GM19025 (cell line): ENCODE measurements at regions not wholly inside any gene's neighbourhood (a gene's known extent, or its start where the extent isn't known, plus 50 kb on each side); places are given as distances from the start of the nearest gene placed in this dataset.

Experiments
- ATAC-seq: cut with Tn5 transposase; IDR thresholded peaks from one replicate; pipeline ENCODE4 v1.9.1; 2021; ENCODE audit warnings: mild to moderate bottlenecking, low read depth, moderate library complexity; ENCODE audit not compliant: unreplicated experiment

DNA sequence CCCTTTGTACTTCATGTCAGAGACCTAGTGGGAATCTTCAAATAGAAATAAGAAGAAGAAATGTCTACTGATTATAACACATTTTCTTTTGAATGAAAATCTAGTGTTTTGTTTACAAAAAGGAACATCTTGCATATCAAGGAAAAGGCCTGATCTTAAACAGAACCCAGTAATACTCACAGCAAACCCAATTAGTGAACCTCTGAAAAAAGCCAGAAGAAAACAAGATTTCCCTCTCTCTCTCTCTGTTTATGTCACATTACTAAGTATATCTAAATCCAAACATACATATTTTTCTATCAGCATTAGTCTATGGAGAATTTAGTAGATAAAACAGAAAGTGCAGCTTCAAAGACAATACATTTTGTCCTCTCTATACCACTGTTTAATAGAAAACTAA lies 457.9 kb downstream of the NR2F1-AS1 start:
- ATAC-seq, result no peak

DNA sequence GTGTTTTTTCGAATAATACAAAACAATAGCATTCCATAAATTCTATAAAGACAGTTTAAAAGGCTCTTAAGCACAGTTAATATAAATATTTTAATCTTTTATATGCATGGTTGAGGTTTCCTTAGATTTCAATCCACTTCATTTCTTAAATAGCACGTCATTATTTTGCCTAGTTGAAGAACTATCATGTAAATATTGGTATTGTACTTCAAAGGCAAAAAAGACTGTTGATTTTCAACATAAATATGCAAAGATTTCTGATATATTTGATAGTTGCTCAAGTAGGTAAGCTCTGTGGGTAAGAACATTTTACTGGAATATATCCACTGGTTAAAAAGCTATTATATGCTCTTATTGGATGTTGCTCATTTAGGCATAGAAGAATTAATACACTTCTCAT lies 458.6 kb downstream of the NR2F1-AS1 start:
- ATAC-seq, result no peak

DNA sequence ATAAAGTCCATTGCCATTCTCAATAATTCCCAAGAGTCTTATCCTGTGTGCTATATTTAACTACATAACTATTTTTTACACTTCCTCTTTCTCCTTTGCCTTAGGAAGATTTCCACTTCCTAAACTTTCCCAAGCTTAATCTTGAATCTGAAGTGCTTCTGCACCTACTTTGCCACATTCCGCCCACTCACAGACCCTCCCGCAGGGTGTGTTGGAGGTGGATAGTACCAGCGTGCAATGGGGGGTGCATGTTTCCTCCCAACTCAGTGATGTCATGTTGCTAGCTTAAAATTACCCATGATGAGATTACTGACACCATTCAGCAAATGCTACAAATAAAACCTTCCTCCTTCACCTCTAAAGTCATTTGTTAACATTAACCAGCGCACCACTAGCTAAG lies 460.2 kb downstream of the NR2F1-AS1 start:
- no peak for ATAC-seq

DNA sequence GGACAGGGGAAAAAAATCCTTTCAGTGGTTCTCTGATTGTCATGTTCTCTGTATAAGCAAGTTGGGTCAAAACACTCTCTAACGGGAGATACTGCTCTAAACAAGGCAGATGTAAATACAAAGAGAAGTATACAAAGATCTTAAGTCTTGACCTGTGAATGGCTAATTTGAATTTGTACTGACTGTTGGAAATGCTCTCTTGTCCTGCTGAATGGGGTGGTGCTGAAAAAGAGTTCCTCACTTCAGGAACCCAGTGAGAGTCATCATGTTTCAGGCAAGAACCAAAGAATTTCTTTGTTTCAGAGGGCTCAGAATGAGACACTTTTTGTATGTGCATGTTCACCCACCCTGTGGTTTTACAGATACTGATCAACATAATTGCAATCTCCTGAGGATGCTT lies 461.0 kb downstream of the NR2F1-AS1 start:
- no peak for ATAC-seq

DNA sequence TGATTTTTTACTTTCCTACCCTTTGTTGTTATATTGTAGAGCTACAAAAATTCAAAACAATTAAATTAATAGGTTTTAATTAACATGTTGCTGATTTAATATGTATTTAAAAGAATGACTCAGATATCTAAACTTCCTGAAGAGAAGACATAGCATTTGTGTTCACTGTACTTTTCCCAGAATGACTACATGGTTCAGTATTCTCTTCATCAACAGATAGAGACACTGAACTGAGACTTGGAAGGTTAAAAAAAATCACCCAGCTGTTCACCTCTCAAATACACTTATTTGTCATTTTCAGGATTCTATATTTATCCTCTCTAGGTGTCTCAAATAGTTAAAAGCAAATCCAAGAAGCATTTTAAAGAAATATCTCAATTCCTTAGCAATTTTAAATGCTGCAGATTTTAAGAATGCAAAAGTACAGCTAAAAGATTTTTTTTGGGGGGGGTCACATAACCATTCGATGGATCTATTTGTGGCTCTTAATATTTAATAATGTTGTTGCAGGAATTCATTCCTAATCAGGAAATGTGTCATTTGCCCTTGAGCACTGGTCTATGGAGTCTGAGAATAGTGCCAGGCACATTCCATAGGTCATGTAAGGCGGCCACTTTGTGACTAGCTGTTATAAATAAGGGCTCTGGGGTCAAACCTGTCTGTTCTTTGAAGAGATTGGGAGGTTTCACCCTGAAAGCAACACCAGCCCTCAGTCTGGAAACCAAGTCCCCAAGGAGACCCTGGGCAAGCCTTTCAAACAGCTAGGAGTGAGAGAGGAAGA lies 463.1 kb downstream of the NR2F1-AS1 start:
- ATAC-seq, result no peak

DNA sequence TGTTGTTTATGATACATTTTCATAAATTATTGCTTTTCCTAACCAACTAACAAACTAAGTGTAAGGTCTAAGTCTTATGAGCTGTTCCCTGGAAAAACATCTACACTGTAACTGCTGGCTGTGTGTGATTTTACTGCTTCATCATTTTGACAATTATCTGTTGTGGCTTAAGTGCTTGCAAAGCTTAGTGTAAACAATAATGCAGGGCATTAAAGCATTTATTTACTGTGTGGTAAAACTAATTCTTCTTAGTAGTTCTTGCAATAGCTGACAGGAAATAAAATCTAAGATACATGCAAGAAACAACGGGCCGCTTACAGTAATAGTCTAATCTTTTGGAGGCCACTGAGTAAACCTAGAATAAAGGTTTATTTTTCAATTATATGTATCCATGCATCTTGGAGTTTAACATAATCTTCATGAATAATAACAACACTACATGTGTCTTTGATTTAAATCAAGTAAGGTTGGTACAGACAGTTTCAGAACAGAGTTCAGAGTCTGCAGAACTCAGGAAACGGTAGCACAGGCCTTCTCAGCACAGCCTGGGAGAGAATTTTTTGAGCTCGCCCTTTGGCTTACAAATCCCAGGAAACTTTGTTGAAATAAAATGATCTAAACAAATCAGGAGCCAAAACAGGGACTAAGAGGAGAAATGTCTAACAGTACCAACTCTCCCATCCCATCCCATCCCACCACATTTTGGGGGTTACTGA lies 473.1 kb downstream of the NR2F1-AS1 start:
- no peak for ATAC-seq

DNA sequence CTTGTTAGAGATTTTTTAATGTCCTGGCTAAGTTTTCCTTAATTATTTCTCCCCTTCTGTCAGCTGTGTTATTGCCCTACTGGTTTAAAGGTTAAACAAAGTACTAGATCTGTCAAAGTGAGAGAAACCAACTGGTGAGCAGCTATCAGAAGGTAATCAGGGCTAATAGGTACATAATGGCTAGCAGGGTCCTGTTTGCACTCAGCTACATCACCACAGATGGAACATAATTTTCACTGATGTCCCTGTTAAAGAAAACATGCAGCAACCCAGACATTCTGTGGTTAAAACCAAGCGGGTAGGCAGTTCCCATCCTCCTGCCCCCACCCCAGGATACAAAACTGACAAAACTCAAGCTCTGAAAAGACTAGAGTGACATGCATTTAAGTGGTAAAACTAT lies 473.9 kb downstream of the NR2F1-AS1 start:
- no peak for ATAC-seq

DNA sequence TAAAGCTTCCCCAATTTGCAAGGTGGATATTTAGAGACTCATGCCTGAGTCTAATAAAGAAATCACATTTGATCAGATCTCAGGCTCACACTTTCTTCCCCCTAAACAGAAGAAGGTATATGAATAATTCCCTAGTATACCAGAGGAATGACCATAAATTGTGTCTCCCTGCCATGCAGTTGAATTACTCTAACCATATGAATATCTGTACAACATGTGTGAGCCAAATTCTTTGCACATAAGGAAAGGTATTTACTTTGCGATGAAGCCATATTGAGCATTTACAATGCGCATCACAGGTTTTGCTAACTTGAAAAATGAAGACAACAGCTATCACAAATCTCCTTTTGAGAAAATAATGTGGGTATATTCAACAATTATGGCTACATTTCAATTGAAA lies 479.4 kb downstream of the NR2F1-AS1 start:
- no peak for ATAC-seq

DNA sequence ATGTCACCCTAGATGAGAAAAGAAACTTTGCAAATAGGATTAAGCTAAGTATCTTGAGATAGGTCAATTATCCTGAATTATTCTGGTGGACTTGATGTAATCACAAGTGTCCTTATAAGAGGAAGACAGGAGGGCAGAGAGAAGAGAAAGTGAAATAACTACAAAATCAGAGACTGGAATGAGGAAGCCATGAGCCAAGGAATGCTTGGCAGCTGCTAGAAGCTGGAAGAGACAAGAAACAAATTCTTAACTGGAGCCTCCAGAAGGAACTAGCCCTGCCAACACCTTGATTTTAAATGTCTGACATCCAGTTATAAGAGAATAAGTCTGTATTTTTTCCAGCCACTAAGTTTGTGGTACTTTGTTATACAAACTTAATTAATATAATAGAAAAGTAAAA lies 480.0 kb downstream of the NR2F1-AS1 start:
- ATAC-seq, result no peak

DNA sequence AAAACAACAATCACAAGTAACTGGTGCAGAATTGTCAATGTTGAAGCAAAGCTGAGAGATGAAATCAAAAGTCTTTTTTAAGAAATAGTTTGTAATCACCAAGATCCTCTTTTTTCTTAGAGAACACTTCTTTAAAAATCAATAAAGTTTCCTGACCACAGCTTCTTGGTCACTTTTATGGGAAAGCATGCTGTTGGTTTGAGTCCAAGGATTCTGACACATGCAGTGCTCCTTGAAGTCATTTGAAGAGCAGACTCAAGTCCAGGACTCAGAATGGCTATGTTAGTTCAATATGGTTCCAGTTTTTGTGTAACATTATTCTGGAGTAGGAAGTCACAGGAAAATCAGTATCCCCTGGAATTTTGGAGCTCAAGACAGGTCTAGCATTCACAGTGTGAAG lies 480.6 kb downstream of the NR2F1-AS1 start:
- ATAC-seq, result no peak

DNA sequence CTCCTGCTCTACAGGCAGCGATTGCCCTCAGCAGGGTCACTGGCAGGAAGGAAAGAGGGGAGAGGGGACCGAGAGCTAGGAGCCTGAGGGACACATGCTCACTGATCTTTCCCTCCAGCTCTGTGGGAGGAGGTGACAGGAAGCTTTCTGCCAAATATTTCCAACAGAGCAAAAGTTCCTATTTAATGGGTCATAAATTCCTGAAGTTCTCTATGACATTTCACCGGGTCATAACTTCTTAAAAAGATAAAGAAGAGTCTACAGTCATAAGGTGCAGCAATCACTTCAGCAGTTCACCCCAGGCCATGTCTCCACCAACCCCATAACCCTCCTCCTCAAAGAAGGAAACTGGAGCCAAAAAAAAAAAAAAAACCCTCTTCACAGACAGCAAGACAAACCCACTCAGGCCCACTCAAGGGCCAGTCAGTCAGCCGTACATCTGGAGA lies 481.1 kb downstream of the NR2F1-AS1 start:
- ATAC-seq, result no peak

DNA sequence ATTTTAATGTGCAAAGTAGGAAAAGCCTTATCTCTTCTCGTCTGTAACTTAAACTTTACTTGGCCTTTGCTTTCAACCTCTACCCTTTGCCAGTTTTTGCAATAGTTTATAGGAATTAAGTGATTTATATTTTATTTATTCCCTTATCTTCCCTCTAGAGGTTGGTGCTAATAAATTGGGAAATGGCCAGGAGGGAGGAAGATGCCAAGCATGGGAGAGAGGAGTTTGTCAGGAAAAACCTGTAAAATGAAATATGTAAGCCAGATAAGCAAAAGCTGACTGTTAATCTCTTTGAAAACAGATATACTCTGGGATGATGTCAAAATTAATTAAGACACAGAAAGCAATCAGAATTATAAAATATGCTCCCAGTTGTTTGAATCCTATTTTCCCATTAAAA lies 484.5 kb downstream of the NR2F1-AS1 start:
- ATAC-seq, result no peak

DNA sequence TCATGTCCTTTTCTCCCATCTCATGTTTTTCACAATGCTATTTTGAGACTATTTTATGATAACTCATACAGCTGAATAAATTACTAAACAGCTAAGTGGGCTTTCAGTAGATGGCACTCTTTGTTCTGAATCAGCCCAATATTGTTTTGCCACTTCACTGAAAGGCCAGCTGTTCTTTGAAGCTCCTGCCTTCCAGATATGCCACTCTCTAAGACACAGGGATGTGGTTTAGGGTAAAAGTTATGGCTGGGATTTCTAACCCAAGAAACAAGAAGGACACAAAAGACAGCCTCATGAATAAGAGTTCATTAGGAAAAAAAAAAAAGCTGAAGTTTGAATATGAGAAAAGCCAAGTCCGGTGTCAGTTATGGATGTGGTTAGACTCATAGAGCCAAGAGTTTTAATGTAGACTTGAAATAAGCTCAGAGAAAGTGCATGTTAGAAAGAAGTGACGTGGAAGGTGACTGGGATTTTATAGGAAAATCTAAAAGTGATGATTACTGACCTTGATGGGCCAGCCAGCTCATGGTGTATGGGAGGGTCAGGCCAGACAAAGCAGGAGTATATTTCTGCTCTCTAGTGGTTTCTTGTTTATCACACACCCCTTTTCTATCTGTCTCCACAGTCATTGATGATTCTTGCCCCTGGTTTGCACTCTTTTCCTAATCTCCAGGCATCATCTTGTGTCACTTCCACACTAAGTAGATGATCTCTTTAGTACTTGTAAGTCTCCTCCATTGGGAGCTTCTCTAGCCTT lies 488.5 kb downstream of the NR2F1-AS1 start:
- ATAC-seq, result no peak

DNA sequence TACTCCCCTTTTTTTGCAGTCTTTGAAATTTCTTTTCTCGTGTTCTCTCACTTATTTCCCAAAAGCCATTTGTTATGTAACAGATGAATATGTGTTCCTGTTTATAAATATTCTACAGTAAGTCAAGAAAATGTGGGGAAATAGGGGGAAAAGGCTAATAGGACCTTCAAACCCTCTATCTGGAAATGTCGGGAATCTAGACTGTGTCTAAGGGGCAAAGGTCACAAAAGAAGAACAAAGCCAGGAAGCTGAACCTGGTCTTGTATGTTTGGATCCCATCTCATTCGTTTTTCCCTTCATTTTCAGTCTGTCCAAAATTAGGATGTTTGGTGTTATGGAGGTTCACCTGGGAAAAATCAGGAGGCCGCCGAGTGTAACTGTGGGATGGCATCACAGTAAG lies 490.3 kb downstream of the NR2F1-AS1 start:
- ATAC-seq, result no peak

DNA sequence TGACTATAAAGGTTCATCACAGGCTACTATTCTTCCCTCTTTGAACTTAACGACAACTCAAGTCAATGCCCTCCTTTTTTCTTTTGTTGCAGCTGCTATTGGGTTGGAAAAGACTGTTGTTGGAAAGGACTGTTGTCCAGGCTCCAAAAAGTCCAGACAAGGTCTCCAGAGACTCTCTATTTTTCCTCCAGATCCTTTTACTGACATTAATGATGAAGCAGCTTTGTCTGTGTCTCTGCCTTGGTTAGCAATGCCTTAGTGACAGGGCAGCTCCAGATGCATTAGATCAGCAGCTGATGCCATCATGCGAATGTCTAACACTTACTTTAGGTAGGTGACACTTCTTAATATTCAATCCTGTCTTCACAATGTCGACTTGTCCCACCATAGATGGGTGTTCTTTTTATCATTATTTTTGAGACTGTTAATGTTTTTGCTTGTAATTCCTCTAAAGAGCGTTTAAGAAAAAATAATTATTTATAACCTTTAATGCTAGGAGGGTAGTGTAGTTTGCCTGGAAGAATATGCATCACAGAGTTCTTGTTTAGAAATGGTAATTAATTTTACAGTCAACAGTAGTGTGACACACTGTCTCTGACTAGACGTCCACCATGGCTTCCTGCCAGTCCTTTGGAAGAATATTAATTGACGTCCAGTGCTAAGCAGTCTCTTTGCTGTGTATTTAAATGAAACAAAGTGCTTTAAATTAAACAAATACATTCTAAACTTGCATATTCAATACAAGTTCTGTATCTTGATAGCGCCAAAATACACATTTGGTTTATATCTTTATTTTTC lies 492.2 kb downstream of the NR2F1-AS1 start:
- ATAC-seq, result no peak

DNA sequence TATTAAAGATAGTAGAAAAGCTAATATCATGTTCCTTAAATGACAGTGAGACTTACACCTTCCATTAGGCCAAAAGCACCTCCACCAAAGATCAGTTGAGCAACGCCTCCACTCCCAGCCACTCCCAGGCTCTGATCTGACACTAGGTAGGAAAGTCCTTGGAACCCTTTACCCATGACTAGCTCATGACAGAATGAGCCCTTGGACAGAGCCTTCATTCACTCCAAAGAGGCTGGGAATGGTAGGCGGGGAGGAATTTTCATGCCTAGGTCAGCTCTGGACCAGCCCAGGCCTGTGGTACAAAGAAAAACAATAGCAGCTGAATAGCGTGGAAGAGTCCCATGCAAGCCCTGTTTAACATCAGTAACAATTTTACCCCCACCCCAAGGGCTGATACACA lies 493.7 kb downstream of the NR2F1-AS1 start:
- no peak for ATAC-seq

DNA sequence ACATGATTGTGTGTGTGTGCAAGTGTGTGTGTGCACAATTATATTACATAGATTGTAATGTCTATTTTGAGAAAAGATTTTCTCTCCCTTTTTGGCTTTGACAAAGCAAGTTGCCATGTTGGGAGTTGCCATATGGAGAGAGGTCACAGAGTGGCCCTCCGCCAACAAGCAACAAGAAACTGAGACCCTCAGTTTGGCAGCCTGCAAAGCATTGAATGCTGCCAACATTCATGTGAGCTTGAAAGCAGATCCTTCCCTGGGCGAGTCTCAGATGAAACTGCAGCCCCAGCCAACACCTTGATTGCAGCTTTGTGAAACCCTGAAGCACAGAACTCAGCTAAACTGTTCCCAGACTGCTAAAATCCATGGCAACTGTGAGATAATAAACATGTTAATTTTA lies 498.0 kb downstream of the NR2F1-AS1 start:
- ATAC-seq, result no peak

DNA sequence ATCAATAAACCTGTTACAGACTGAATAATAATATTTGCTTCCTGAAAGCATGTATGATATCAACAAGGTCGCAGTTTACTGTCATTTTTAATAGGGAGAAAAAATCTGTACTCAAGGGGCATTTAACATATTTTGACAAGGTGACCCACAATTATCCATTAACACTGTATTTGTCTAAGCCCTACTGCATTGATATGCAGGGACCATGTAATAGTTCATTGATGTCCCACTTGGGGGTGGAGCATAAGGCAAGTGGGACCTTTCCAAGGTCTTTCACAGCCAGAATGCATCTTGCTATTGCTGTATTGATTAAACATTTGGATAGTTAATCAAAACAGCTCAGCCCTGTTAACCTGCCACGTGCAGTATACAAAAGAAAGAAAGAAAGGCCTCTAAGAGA lies 502.0 kb downstream of the NR2F1-AS1 start:
- no peak for ATAC-seq

DNA sequence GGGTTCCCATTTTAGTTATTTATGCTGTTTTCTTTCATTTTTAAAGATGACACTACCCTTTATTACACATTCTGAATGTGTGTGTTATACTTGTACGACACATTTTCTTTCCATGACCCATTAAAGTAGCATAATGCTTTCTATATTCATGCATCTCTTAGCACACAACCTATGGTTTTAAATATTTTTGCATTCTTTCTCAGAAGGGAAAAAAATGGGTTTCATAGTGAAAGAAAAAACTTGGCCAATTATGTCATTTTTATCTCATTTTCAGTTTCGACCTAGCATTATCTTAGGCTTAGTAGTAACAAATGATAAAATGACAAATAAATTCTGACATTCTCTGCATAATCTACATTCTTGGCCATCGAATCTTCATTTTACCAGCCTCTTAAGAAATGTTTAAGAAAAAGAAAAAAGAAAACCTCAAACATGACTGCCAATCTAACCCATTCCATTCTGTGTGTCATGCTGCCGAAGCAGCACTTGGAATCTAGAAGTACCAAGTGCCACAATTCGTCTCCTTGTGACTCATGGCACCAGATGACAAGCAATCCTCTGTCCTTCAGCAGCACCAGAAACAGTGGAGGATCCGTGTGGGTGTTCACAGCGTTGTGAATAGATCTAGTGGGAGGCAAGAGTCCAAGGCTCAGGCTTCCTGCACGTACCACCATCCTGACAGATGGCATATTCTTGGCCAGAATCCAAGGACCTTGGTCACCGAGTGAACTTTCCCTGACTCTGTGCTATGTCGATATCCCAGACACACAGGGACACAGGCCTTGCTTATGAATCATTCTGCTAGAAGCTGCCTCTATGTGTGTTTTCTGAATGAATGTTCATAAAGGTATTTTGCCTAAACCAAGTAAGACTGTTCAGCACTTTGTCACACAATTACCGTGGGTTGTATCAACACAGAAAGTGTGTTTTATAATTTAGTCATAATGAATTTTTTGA lies 502.7 kb downstream of the NR2F1-AS1 start:
- ATAC-seq, result peak; percentile 79
